ENCODE measurements at regions not wholly inside any gene's neighbourhood (a gene's known extent, or its start where the extent isn't known, plus 50 kb on each side); places are given as distances from the start of the nearest gene placed in this dataset.

- peak; percentile 42 to 81 (median 58) for ATAC-seq
Observed at GRCh38 chr5:53343187-53343586, 137.2 kb upstream of the FST start.

GRCh38 chr5:53350368-53350767 is 130.1 kb upstream of the FST start:
- DNase-seq (no peak), ATAC-seq (no peak)
- WGBS, 4 donors: 54 to 70% (median 56%) methylated on average over 5 of the region's 5 CpGs

More at GRCh38 chr5:53343187-53343586, 137.2 kb upstream of the FST start:
- Histone ChIP-seq H3K27ac (no peak overlapping the region), H3K27me3 (no peaks in the 10 kb centered on the region), H3K36me3 (no peaks in the 10 kb centered on the region), H3K4me1 (peaks cover 0 to 8% (median 0%) of the 10 kb centered on the region in 12 donors), H3K4me3 (no peak overlapping the region), H3K9me3 (peaks cover 0 to 6% (median 0%) of the 10 kb centered on the region in 12 donors)
- TF ChIP-seq, protein P1, sequence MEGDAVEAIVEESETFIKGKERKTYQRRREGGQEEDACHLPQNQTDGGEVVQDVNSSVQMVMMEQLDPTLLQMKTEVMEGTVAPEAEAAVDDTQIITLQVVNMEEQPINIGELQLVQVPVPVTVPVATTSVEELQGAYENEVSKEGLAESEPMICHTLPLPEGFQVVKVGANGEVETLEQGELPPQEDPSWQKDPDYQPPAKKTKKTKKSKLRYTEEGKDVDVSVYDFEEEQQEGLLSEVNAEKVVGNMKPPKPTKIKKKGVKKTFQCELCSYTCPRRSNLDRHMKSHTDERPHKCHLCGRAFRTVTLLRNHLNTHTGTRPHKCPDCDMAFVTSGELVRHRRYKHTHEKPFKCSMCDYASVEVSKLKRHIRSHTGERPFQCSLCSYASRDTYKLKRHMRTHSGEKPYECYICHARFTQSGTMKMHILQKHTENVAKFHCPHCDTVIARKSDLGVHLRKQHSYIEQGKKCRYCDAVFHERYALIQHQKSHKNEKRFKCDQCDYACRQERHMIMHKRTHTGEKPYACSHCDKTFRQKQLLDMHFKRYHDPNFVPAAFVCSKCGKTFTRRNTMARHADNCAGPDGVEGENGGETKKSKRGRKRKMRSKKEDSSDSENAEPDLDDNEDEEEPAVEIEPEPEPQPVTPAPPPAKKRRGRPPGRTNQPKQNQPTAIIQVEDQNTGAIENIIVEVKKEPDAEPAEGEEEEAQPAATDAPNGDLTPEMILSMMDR (IDR thresholded peaks at IDR 0.05): no peak
- no peak for TF ChIP-seq POLR2A (IDR thresholded peaks at IDR 0.05)
- DNase-seq: no peak
- WGBS, 4 donors: 27 to 45% (median 30%) methylated on average over 2 of the region's 2 CpGs
- intact Hi-C loops (cut with DNase I): no loop called here

DNA sequence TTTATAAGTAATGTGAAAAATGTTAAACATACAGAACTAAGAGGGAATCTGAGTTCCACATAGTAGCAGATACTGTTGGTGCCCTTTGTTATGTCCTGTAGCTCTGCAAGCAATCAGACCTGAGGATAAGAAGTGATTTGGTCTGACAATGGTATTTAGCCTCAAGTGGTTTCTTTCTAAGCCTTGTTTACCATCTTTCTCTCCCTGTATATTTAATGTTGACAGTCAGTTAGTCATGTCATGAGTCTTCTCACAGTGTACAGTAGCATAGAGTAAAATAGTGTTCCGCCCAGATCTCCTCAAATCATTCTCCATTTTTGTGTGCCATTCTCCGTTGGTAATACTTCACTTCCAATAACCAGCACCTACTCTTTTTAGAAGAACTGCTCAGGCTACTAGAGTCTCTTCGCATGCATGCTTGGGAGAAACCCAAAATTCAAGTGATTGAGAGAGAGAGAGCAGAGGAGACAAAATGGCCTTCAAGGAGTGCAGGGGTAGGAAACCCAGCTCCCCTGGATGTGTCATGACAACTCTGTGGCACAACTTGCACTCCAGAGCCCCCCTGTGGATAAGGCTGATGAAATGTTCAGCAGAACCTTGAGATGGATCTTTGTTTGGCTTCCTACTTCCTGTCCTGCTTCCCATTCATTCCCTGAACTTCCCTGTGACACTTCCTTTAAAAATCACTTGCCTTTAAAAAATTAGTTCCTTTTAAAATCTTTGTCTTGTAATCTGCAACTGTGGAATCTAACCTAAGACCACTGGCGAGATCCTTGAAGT is 129.2 kb upstream of the FST start:
- WGBS, 4 donors: 87 to 93% (median 90%) methylated on average over 4 of the region's 4 CpGs
- no peak for DNase-seq
- Histone ChIP-seq H3K4me1 (peaks cover 0 to 21% (median 0%) of the 10 kb centered on the region in 12 donors), H3K36me3 (no peaks in the 10 kb centered on the region), H3K27ac (no peak overlapping the region), H3K4me3 (no peak overlapping the region), H3K9me3 (no peaks in the 10 kb centered on the region), H3K27me3 (no peaks in the 10 kb centered on the region)
- no peak for ATAC-seq
- no peak for TF ChIP-seq POLR2A (IDR thresholded peaks at IDR 0.05)
- TF ChIP-seq, protein P1 (IDR thresholded peaks at IDR 0.05): no peak
- intact Hi-C loops (cut with DNase I): no loop called here

More at GRCh38 chr5:53350368-53350767, 130.1 kb upstream of the FST start:
- H3K27me3 ChIP-seq: no peaks in the 10 kb centered on the region
- no peaks in the 10 kb centered on the region for H3K36me3 ChIP-seq
- no peak overlapping the region for H3K4me3 ChIP-seq
- H3K4me1 ChIP-seq: peaks cover 0 to 18% (median 0%) of the 10 kb centered on the region in 12 donors
- no peaks in the 10 kb centered on the region for H3K9me3 ChIP-seq
- no peak overlapping the region for H3K27ac ChIP-seq
- TF ChIP-seq, protein P1 (IDR thresholded peaks at IDR 0.05): no peak
- no peak for TF ChIP-seq POLR2A (IDR thresholded peaks at IDR 0.05)
- intact Hi-C loops (cut with DNase I): no loop called here

DNA sequence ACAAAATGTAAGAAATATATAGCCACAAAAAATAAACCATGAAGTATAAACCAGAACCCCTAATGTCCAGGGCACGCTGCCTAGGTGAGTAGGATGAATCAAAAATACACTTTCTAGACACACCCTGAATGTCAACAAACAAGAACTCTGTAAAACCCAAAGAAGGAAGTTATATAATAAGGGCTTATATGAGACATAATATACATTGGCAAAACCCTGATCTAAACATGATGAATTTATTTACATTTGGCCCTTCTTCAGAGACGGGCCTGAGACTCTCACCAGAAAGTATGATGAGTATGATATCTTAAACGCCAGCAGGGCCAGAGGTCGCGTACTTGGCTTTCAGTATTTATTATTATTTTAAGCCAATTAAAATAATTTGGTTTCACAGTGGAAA is 125.1 kb upstream of the FST start:
- 63 to 71% (median 68%) methylated on average over 5 of the region's 5 CpGs for WGBS, 4 donors
- Histone ChIP-seq H3K4me1 (peaks cover 0 to 22% (median 0%) of the 10 kb centered on the region in 12 donors), H3K27me3 (no peaks in the 10 kb centered on the region), H3K4me3 (no peak overlapping the region), H3K36me3 (no peaks in the 10 kb centered on the region), H3K9me3 (peaks cover 0 to 7% (median 0%) of the 10 kb centered on the region in 12 donors), H3K27ac (peak overlapping the region in 3 of 12 donors; percentile 39 to 63 (median 58))
- ATAC-seq: no peak
- TF ChIP-seq, protein P1 (IDR thresholded peaks at IDR 0.05): no peak
- no peak for TF ChIP-seq POLR2A (IDR thresholded peaks at IDR 0.05)
- intact Hi-C loops (cut with DNase I): no loop called here
- DNase-seq: no peak

Data from heart left ventricle (tissue), 16 donors.